Colonic mucosa (tissue), 4 donors: ENCODE measurements at regions not wholly inside any gene's neighbourhood (a gene's known extent, or its start where the extent isn't known, plus 50 kb on each side); places are given as distances from the start of the nearest gene placed in this dataset.

Experiments used
- DNase-seq: peaks from one replicate; pipeline ENCODE4 v3.0.0-alpha.2; 2020
- H3K27ac ChIP-seq: fragments of 200-600 bp; one replicate; pipeline ENCODE4 v1.8.0; 2021
- H3K27me3 ChIP-seq: fragments of 200-600 bp; one replicate; pipeline ENCODE4 v1.8.0; 2021
- H3K36me3 ChIP-seq: fragments of 200-600 bp; one replicate; pipeline ENCODE4 v1.8.0; 2021
- H3K4me1 ChIP-seq: fragments of 200-600 bp; one replicate; pipeline ENCODE4 v1.8.0; 2021; ENCODE audit warnings: mild to moderate bottlenecking
- H3K4me3 ChIP-seq: fragments of 200-600 bp; one replicate; pipeline ENCODE4 v1.8.0; 2021
- H3K9ac ChIP-seq, 2 donors: one replicate each; pipeline ENCODE4 v1.7.0; 2013; ENCODE audit warnings: control low read depth in 2 of 2, low read depth in 2 of 2, low read length in 2 of 2
- H3K9me3 ChIP-seq: fragments of 200-600 bp; one replicate; pipeline ENCODE4 v1.8.0; 2021
- CTCF ChIP-seq: fragments of 200-600 bp; IDR thresholded peaks from one replicate; pipeline ENCODE4 v1.8.0; 2022; ENCODE audit warnings: antibody characterized with exemption, mild to moderate bottlenecking
- intact Hi-C: fragments of 100-400 bp; cut with DNase I; formaldehyde crosslinking; loops from one replicate; pipeline ENCODE4 v1.14.1; 2022
- donor health status: healthy.
- donor health status: DM: no; HTN: no; CAD: no.
- donor health status: DM: no; HTN: no; CAD: no.

GRCh38 chr7:118648002-118648401 is 423.5 kb downstream of the ANKRD7 start:
- Histone ChIP-seq H3K4me3 (no peak overlapping the region), H3K27ac (no peak overlapping the region), H3K9me3 (no peaks in the 10 kb centered on the region), H3K36me3 (no peaks in the 10 kb centered on the region), H3K27me3 (no peaks in the 10 kb centered on the region), H3K9ac (no peak overlapping the region), H3K4me1 (no peaks in the 10 kb centered on the region)
- no peak for TF ChIP-seq CTCF
- intact Hi-C loops = no loop called here
- DNase-seq = no peak

- no peaks in the 10 kb centered on the region for H3K4me1 ChIP-seq
- no peaks in the 10 kb centered on the region for H3K36me3 ChIP-seq
- TF ChIP-seq CTCF = no peak
- H3K27me3 ChIP-seq = no peaks in the 10 kb centered on the region
- no peaks in the 10 kb centered on the region for H3K9me3 ChIP-seq
- H3K4me3 ChIP-seq = no peak overlapping the region
- H3K9ac ChIP-seq = no peak overlapping the region
- intact Hi-C loops = no loop called here
- DNase-seq = no peak
- H3K27ac ChIP-seq = no peak overlapping the region
Observed at GRCh38 chr7:118657391-118658005, 433.0 kb downstream of the ANKRD7 start.

- no peaks in the 10 kb centered on the region for H3K36me3 ChIP-seq
- no peak for DNase-seq
- intact Hi-C loops = no loop called here
Observed at GRCh38 chr7:118662266-118662665, 437.8 kb downstream of the ANKRD7 start.

GRCh38 chr7:118664498-118664897 is 440.0 kb downstream of the ANKRD7 start:
- Histone ChIP-seq H3K27ac (no peak overlapping the region), H3K9me3 (no peaks in the 10 kb centered on the region), H3K9ac (no peak overlapping the region), H3K36me3 (no peaks in the 10 kb centered on the region), H3K4me3 (no peak overlapping the region), H3K4me1 (no peaks in the 10 kb centered on the region), H3K27me3 (no peaks in the 10 kb centered on the region)
- TF ChIP-seq CTCF = no peak
- intact Hi-C loops = no loop called here
- no peak for DNase-seq

More at GRCh38 chr7:118662266-118662665, 437.8 kb downstream of the ANKRD7 start:
- TF ChIP-seq CTCF = no peak
- Histone ChIP-seq H3K4me1 (no peaks in the 10 kb centered on the region), H3K27me3 (no peaks in the 10 kb centered on the region), H3K9me3 (no peaks in the 10 kb centered on the region), H3K27ac (no peak overlapping the region), H3K9ac (no peak overlapping the region), H3K4me3 (no peak overlapping the region)

GRCh38 chr7:118671149-118671548 is 446.6 kb downstream of the ANKRD7 start:
- Histone ChIP-seq H3K27ac (no peak overlapping the region), H3K27me3 (no peaks in the 10 kb centered on the region), H3K4me3 (no peak overlapping the region), H3K9ac (no peak overlapping the region), H3K9me3 (no peaks in the 10 kb centered on the region), H3K36me3 (no peaks in the 10 kb centered on the region), H3K4me1 (no peaks in the 10 kb centered on the region)
- intact Hi-C loops = no loop called here
- TF ChIP-seq CTCF = no peak
- DNase-seq = no peak
